WERI-Rb-1 (cell line): ENCODE measurements at regions not wholly inside any gene's neighbourhood (a gene's known extent, or its start where the extent isn't known, plus 50 kb on each side); places are given as distances from the start of the nearest gene placed in this dataset.

Source experiments
- DNase-seq: peaks from one replicate; pipeline ENCODE4 v3.0.0-alpha.2; 2020
- H3K27ac ChIP-seq: fragments of 250-450 bp; sonication (Bioruptor Pico); 2 replicates; pipeline ENCODE4 v1.5.1; 2020; ENCODE audit warnings: mild to moderate bottlenecking, moderate library complexity
- H3K27me3 ChIP-seq: fragments of 250-450 bp; sonication (Bioruptor Pico); 2 replicates; pipeline ENCODE4 v1.5.1; 2021; ENCODE audit warnings: mild to moderate bottlenecking, low read depth, moderate library complexity; ENCODE audit not compliant: insufficient read depth, severe bottlenecking
- H3K36me3 ChIP-seq: fragments of 250-450 bp; sonication (Bioruptor Pico); 2 replicates; pipeline ENCODE4 v1.5.1; 2020; ENCODE audit warnings: mild to moderate bottlenecking, moderate library complexity
- H3K4me3 ChIP-seq: 2 replicates; pipeline ENCODE4 v1.5.1; 2011; ENCODE audit warnings: low read depth, mild to moderate bottlenecking, control low read depth, low read length
- H3K9me3 ChIP-seq: fragments of 250-450 bp; sonication (Bioruptor Pico); 2 replicates; pipeline ENCODE4 v1.5.1; 2021; ENCODE audit warnings: mild to moderate bottlenecking, moderate library complexity; ENCODE audit not compliant: severe bottlenecking
- CTCF ChIP-seq: IDR thresholded peaks from 2 replicates; pipeline ENCODE4 v1.5.1; 2011; ENCODE audit warnings: low read depth, mild to moderate bottlenecking, control low read depth, inconsistent platforms, low read length

- Histone ChIP-seq H3K9me3 (no peaks in the 10 kb centered on the region), H3K4me3 (no peak overlapping the region), H3K27ac (no peak overlapping the region), H3K27me3 (no peaks in the 10 kb centered on the region), H3K36me3 (no peaks in the 10 kb centered on the region)
- no peak for TF ChIP-seq CTCF
- no peak for DNase-seq
Measured at GRCh38 chr1:194730304-194730703, 1543.9 kb upstream of the B3GALT2 start.

- no peak overlapping the region for H3K4me3 ChIP-seq
- no peak for DNase-seq
Measured at GRCh38 chr1:194723067-194723466, 1536.7 kb upstream of the B3GALT2 start.

GRCh38 chr1:194717941-194718340, 1531.5 kb upstream of the B3GALT2 start:
- no peak for DNase-seq
- Histone ChIP-seq H3K27ac (no peak overlapping the region), H3K27me3 (no peaks in the 10 kb centered on the region), H3K9me3 (no peaks in the 10 kb centered on the region), H3K4me3 (no peak overlapping the region), H3K36me3 (no peaks in the 10 kb centered on the region)
- no peak for TF ChIP-seq CTCF

More at GRCh38 chr1:194723067-194723466, 1536.7 kb upstream of the B3GALT2 start:
- H3K9me3 ChIP-seq, result no peaks in the 10 kb centered on the region
- TF ChIP-seq CTCF, result no peak
- no peak overlapping the region for H3K27ac ChIP-seq
- no peaks in the 10 kb centered on the region for H3K27me3 ChIP-seq
- no peaks in the 10 kb centered on the region for H3K36me3 ChIP-seq

GRCh38 chr1:194717334-194717733, 1530.9 kb upstream of the B3GALT2 start:
- H3K4me3 ChIP-seq, result no peak overlapping the region

GRCh38 chr1:194710671-194711070, 1524.3 kb upstream of the B3GALT2 start:
- no peaks in the 10 kb centered on the region for H3K9me3 ChIP-seq
- H3K4me3 ChIP-seq, result no peak overlapping the region
- no peak for DNase-seq
- no peak for TF ChIP-seq CTCF
- H3K27me3 ChIP-seq, result no peaks in the 10 kb centered on the region
- H3K27ac ChIP-seq, result no peak overlapping the region
- H3K36me3 ChIP-seq, result no peaks in the 10 kb centered on the region

More at GRCh38 chr1:194717334-194717733, 1530.9 kb upstream of the B3GALT2 start:
- TF ChIP-seq CTCF, result no peak
- DNase-seq, result no peak
- H3K36me3 ChIP-seq, result no peaks in the 10 kb centered on the region
- H3K27ac ChIP-seq, result no peak overlapping the region
- no peaks in the 10 kb centered on the region for H3K9me3 ChIP-seq
- no peaks in the 10 kb centered on the region for H3K27me3 ChIP-seq

GRCh38 chr1:194709439-194709838, 1523.0 kb upstream of the B3GALT2 start:
- no peaks in the 10 kb centered on the region for H3K9me3 ChIP-seq
- no peaks in the 10 kb centered on the region for H3K36me3 ChIP-seq
- no peak overlapping the region for H3K4me3 ChIP-seq
- no peak overlapping the region for H3K27ac ChIP-seq
- no peaks in the 10 kb centered on the region for H3K27me3 ChIP-seq
- no peak for TF ChIP-seq CTCF
- no peak for DNase-seq
